IPS-20b (cell line): ENCODE measurements at regions not wholly inside any gene's neighbourhood (a gene's known extent, or its start where the extent isn't known, plus 50 kb on each side); places are given as distances from the start of the nearest gene placed in this dataset.

Experiments used
- H3K27ac ChIP-seq: one replicate; pipeline ENCODE4 v1.5.1; 2013; ENCODE audit warnings: low read length
- H3K27me3 ChIP-seq: 2 replicates; pipeline ENCODE4 v1.6.1; 2013; ENCODE audit warnings: mild to moderate bottlenecking, low read length, inconsistent platforms; ENCODE audit not compliant: insufficient read depth
- H3K36me3 ChIP-seq: 2 replicates; pipeline ENCODE4 v1.6.1; 2013; ENCODE audit warnings: low read depth, mild to moderate bottlenecking, inconsistent platforms, low read length, moderate library complexity; ENCODE audit not compliant: insufficient read depth
- H3K4me1 ChIP-seq: 2 replicates; pipeline ENCODE4 v1.6.1; 2013; ENCODE audit warnings: mild to moderate bottlenecking, control low read depth, inconsistent platforms, low read length, moderate library complexity; ENCODE audit not compliant: insufficient read depth
- H3K4me3 ChIP-seq: 2 replicates; pipeline ENCODE4 v1.5.1; 2013; ENCODE audit warnings: mild to moderate bottlenecking, low read length, inconsistent platforms
- H3K9ac ChIP-seq: 2 replicates; pipeline ENCODE4 v1.6.1; 2013; ENCODE audit warnings: low read depth, mild to moderate bottlenecking, inconsistent platforms, low read length, moderate library complexity
- H3K9me3 ChIP-seq: 2 replicates; pipeline ENCODE4 v1.6.1; 2013; ENCODE audit warnings: mild to moderate bottlenecking, low read depth, low read length, inconsistent platforms; ENCODE audit not compliant: insufficient read depth

GRCh38 chr3:124273651-124274050 is 281.7 kb upstream of the ROPN1 start:
- Histone ChIP-seq H3K4me3 (no peak overlapping the region), H3K9me3 (no peaks in the 10 kb centered on the region)

GRCh38 chr3:124274051-124274450 is 282.1 kb upstream of the ROPN1 start:
- no peak overlapping the region for H3K4me3 ChIP-seq
- no peaks in the 10 kb centered on the region for H3K36me3 ChIP-seq
- H3K27me3 ChIP-seq = no peaks in the 10 kb centered on the region
- H3K4me1 ChIP-seq = no peaks in the 10 kb centered on the region
- H3K9ac ChIP-seq = no peak overlapping the region
- no peak overlapping the region for H3K27ac ChIP-seq
- H3K9me3 ChIP-seq = no peaks in the 10 kb centered on the region

More at GRCh38 chr3:124273651-124274050, 281.7 kb upstream of the ROPN1 start:
- H3K4me1 ChIP-seq = no peaks in the 10 kb centered on the region
- no peaks in the 10 kb centered on the region for H3K36me3 ChIP-seq
- H3K27me3 ChIP-seq = no peaks in the 10 kb centered on the region
- no peak overlapping the region for H3K27ac ChIP-seq
- no peak overlapping the region for H3K9ac ChIP-seq

- no peak overlapping the region for H3K27ac ChIP-seq
These were observed 283.5 kb upstream of the ROPN1 start for GRCh38 chr3:124275412-124275811.

GRCh38 chr3:124276133-124276532 is 284.2 kb upstream of the ROPN1 start:
- no peak overlapping the region for H3K9ac ChIP-seq
- H3K9me3 ChIP-seq = no peaks in the 10 kb centered on the region
- H3K4me1 ChIP-seq = no peaks in the 10 kb centered on the region
- H3K36me3 ChIP-seq = no peaks in the 10 kb centered on the region
- no peak overlapping the region for H3K4me3 ChIP-seq
- no peaks in the 10 kb centered on the region for H3K27me3 ChIP-seq
- H3K27ac ChIP-seq = no peak overlapping the region

More at GRCh38 chr3:124275412-124275811, 283.5 kb upstream of the ROPN1 start:
- Histone ChIP-seq H3K27me3 (no peaks in the 10 kb centered on the region), H3K9me3 (no peaks in the 10 kb centered on the region), H3K9ac (no peak overlapping the region), H3K4me3 (no peak overlapping the region), H3K4me1 (no peaks in the 10 kb centered on the region), H3K36me3 (no peaks in the 10 kb centered on the region)

- Histone ChIP-seq H3K4me3 (no peak overlapping the region), H3K36me3 (no peaks in the 10 kb centered on the region), H3K27ac (no peak overlapping the region), H3K4me1 (peaks cover 5% of the 10 kb centered on the region; the same call in 1 of the 2 replicates), H3K27me3 (no peaks in the 10 kb centered on the region), H3K9ac (no peak overlapping the region), H3K9me3 (no peaks in the 10 kb centered on the region)
These were observed 284.7 kb upstream of the ROPN1 start for GRCh38 chr3:124276539-124277143.

- no peak overlapping the region for H3K9ac ChIP-seq
- H3K36me3 ChIP-seq = no peaks in the 10 kb centered on the region
- no peak overlapping the region for H3K4me3 ChIP-seq
- H3K27me3 ChIP-seq = no peaks in the 10 kb centered on the region
- no peak overlapping the region for H3K27ac ChIP-seq
- H3K4me1 ChIP-seq = peaks cover 5% of the 10 kb centered on the region; the same call in 1 of the 2 replicates
- H3K9me3 ChIP-seq = no peaks in the 10 kb centered on the region
These were observed 285.4 kb upstream of the ROPN1 start for GRCh38 chr3:124277144-124277890.

- H3K36me3 ChIP-seq = no peaks in the 10 kb centered on the region
- no peaks in the 10 kb centered on the region for H3K27me3 ChIP-seq
- no peak overlapping the region for H3K4me3 ChIP-seq
- no peak overlapping the region for H3K9ac ChIP-seq
- no peak overlapping the region for H3K27ac ChIP-seq
- H3K4me1 ChIP-seq = peaks cover 5% of the 10 kb centered on the region; the same call in 1 of the 2 replicates
- H3K9me3 ChIP-seq = no peaks in the 10 kb centered on the region
These were observed 289.8 kb upstream of the ROPN1 start for GRCh38 chr3:124281453-124282316.

- Histone ChIP-seq H3K9ac (no peak overlapping the region), H3K9me3 (no peaks in the 10 kb centered on the region), H3K4me1 (peaks cover 5% of the 10 kb centered on the region; the same call in 1 of the 2 replicates), H3K36me3 (no peaks in the 10 kb centered on the region), H3K27me3 (no peaks in the 10 kb centered on the region), H3K27ac (no peak overlapping the region), H3K4me3 (no peak overlapping the region)
These were observed 291.1 kb upstream of the ROPN1 start for GRCh38 chr3:124282751-124283651.

GRCh38 chr3:124283652-124284023 is 291.7 kb upstream of the ROPN1 start:
- H3K36me3 ChIP-seq = no peaks in the 10 kb centered on the region
- H3K27me3 ChIP-seq = no peaks in the 10 kb centered on the region
- peaks cover 5% of the 10 kb centered on the region; the same call in 1 of the 2 replicates for H3K4me1 ChIP-seq
- H3K9ac ChIP-seq = no peak overlapping the region
- no peak overlapping the region for H3K27ac ChIP-seq
- H3K4me3 ChIP-seq = no peak overlapping the region
- H3K9me3 ChIP-seq = no peaks in the 10 kb centered on the region

GRCh38 chr3:124288996-124289395 is 297.1 kb upstream of the ROPN1 start:
- Histone ChIP-seq H3K36me3 (no peaks in the 10 kb centered on the region), H3K27ac (no peak overlapping the region), H3K27me3 (no peaks in the 10 kb centered on the region), H3K4me3 (no peak overlapping the region), H3K9me3 (no peaks in the 10 kb centered on the region), H3K9ac (no peak overlapping the region), H3K4me1 (no peaks in the 10 kb centered on the region)

GRCh38 chr3:124291008-124291407 is 299.1 kb upstream of the ROPN1 start:
- Histone ChIP-seq H3K36me3 (no peaks in the 10 kb centered on the region), H3K4me3 (no peak overlapping the region), H3K27ac (no peak overlapping the region), H3K9me3 (no peaks in the 10 kb centered on the region), H3K4me1 (no peaks in the 10 kb centered on the region), H3K27me3 (no peaks in the 10 kb centered on the region), H3K9ac (no peak overlapping the region)
